Activated CD8-positive, alpha-beta memory T cell treated with anti-CD3 and anti-CD28 coated beads, Interleukin-2, amount 50 U/mL, for 48 hours (primary cell): ENCODE measurements at regions not wholly inside any gene's neighbourhood (a gene's known extent, or its start where the extent isn't known, plus 50 kb on each side); places are given as distances from the start of the nearest gene placed in this dataset.
"Not testable (repeated sequence)": the region's sequence is repeated elsewhere in the genome, so short reads cannot be mapped to it uniquely, and the experiment has no call there.

Experiments
- DNase-seq: peaks from one replicate; pipeline ENCODE4 v3.0.0-alpha.2; 2020

DNA sequence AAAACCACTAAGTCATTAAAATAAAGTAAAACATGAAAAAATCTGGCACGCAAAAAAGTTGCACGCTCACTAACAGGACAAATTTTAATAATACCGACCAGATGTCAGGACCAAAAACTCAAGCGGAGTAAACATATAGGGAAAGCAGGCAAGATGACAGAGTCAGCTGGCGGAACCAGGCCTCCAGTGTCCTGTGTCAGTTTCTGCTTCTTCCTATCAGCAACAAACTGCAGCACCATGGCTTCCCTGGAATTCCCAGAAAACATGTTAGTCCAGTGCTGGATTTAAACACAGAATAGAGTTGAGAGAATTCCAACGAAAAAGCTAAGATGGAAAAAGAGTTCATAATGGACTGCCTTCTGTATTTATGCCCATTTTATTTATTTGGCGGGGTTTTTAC is 169.1 kb upstream of the ARHGEF26 start:
- DNase-seq: no peak

DNA sequence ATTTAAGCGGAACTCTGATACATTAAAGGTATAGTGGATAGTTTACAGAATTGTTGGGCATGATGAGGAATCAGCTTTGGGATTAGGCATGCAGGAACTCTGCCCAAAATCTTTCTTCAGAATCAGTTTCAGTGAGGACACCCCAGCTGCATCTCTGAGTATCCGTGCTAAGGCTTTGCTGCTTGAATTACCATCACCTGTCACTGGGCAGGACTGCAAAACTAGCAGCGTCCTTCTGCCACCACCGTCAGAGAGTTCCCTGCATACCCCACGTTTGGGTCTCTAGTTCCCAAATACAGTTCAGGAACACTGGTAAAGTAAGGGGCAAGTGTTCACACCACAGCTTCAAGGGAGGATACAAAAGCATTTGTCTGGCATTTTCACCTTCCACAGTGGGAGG is 164.6 kb upstream of the ARHGEF26 start:
- DNase-seq: no peak

DNA sequence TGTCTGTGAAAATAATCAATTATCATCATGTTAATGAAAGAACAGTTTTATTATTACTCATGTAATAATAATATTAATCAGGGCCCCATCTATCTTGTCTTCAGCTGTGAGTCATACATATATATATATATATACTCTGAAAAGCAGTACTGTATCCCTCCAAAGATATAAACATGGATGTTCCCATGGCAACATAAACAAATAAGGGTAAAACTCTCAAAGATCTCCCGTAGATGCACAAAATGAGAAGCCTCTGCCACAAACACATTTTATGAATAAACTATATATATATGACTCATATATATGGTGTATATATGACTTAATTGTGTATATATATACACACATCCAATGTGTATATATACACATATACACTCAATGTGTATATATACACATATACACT is 163.8 kb upstream of the ARHGEF26 start:
- DNase-seq: no peak

DNA sequence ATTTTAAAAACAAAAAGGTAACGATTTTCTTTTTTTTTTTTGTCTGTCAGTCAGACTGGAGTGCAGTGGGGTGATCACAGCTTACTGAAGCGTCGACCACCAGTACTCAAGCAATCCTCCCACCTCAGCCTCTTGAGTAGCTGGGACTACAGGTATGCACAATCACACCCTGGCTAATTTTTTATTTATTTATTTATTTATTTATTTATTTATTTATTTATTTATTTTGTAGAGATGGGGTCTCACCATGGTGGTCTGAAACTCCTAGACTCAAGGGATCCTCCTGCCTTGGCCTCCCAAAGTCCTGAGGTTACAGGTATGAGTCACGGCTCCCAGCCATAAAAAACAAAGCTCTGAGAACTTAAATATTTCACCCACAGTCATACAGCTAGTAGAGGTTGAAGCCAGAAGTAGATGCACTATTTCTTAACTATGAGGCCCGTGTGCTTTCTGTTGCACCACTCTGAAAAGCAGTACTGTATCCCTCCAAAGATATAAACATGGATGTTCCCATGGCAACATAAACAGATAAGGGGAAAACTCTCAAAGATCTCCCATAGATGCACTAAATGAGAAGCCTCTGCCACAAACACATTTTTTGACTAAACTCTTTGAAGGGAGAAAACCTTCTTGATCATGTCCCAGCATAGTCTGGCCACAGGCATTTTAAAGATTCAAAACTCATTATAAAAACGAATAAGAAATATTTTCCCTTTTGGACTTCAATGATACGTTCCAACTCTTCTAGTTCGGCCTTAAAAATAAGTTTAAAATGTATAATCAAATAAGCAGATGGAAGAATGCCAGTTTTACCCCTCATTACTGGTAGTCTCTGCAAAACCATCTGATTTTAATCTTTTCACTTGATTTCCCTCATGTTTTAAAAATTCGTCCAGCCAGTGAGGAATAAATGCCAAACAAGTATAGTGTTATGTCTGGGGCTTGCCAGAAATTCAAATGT is 162.3 kb upstream of the ARHGEF26 start:
- no peak for DNase-seq

DNA sequence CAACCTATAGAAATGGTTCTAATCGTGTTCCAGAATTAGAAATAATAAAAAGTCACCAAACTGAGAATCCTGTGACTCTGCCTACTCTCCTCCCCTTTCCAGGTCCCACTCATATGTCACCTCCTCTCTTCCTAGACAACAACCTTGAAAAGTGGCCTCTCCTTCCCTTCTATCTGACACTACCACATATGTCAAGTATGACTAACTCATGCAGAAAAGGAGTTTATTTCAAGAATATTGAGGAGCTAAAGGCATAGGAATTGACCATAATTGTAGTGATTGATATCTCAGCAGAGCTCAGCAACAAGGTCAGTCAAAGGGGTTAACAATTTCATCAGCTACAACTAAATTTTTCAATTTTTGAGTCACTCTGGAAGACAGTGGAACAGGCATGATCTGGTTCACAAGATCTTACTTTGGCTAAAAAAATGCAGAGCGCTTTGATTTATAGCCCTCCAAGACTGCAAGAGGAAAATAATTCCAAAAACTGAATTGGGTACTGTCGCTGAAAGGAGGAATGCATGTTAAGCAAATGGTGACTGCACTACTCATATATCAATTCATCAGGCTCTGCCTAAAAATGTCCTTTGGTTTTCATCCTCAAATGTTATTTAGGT is 160.6 kb upstream of the ARHGEF26 start:
- DNase-seq: no peak

DNA sequence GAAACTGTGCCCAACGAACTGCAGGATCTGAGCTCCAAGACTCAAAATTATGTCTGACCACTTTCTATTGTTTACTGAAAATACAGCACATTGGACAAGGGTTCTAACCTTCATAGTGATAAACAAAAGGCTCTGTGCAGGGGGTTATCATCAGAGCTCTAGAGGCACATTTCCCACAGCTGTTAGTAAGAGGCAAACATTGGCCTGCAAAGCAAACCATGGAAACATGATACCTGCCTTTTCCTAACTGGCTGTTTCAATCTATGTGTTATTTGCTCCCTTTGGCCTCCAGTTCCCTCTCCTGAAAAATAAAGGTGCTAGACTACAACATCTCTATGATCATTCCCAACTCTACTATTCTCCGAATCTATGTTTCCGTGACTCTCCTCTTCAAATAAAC is 159.7 kb upstream of the ARHGEF26 start:
- DNase-seq: no peak

DNA sequence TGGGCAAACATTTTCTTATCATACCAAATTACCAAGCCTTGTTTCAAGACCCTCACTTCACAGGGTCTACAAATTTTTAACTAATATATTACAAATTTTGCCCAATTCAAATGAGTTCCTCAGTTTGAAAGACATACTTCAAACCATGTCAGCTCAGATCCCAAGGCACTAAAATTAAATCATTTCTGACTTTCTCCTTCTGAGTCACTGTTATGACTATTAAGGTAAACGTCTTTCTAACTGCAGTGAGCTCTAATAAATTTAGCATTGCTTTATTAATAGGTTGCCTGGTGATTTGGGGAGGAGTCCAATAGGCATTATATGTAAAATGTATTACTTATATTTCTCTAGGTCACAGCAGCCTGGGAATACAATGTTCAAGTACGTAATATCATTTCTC is 158.2 kb upstream of the ARHGEF26 start:
- DNase-seq: no peak

DNA sequence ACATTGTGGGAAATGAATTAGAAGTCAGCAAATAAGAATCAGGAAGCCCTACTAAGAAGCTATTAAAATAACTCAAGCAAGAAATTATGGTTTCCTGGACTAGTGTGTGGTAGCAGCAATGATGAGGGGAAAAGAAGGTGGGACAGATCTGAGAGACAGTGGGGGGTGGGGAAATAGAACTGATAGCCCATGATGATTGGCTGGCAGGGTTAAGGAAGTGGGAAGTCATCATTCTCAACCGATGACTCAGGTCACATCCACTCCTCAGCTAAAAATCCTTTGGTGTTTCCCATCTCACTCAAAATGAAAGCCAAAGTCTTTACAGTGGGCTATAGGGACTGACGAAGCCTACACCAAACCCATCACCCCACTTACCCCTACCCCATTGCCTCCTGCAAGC is 153.9 kb upstream of the ARHGEF26 start:
- DNase-seq: no peak

DNA sequence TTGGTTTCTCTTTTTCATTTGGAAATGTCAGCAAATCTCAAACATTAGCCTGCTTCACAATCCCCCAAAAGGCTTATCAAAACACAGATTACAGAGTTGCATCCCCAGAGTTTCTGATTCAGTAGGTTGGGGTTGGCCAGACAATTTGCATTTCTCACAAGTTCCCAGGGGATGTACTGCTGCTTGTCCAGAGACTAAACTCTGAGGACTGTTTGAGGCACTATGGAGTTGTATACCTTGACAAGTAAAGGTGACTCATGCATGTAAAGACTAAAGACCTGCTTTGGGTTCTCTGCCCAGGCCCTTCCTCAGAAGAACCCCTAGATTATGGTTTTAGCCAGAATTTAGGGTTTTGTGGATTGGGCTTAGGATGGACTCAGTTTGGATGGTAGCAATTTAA is 151.1 kb upstream of the ARHGEF26 start:
- DNase-seq: no peak

DNA sequence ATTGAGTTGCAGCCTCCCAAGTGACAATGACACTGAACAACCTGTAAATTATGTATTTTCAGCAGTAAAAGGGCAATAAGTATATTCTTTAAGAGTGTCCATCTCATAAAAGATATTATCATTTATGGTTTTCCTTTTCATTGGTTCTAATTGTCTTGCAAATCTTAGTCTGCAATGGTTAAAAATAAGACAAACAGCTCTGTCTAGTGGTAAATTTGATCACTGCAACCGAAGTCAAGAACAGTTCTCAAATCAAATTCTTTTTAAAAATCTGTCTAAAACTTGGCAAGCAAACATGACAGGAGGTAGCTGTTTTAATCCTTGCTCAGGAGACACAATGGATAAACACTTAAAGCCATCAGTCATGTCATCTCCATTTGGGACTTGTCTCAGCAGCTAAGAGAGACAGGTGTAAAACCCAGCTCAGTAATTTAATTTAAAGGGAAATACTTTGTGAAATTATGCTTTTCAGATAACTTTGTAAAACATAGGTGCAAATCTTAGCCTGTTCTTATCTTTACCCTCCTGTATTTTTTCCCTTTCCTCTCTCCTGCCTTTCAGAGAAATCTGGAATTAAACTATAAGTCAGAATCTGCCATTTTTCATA is 150.3 kb upstream of the ARHGEF26 start:
- no peak for DNase-seq

DNA sequence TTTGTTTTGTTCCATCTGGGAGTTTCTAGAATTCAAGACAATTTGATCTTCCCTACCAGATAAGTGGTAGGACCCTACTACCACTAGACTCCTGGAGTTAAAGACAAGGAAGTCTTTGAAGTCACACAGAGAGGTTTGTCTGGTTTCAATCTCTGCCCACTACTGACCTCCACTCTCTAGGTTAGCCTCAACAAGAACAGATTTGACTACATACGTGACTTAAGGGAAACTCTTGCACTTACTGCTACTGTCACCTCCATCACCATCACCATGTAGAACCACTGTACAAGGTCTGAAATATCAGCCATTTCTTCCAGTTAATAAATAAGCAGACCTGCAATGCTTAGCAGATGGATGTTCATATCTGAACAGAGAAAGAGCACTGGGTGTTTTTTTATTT is 148.3 kb upstream of the ARHGEF26 start:
- DNase-seq: no peak

DNA sequence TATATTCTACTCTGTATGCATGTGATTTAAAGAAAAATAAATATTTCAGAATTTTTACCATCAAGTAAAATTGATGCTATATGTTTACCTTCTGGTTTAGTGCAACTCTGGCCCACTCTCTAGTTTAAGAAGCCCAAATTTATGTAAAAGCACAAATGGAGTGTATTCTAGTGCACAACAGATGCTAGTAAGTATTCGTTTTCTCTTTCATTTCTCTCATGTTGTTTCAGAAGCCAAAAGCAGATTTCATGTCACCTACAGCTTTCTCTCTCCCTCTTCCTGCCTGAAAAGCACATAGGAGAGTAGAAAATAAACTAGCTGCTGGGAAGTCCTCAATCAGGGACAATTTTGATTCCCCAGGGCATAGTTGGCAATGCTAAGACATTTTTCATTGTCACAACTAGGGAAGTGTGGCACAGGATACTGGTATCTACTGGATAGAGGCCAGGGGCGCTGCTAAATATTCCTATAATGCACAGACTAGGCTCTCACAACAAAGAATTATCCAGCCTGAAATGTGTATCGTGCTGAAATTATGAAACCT is 147.4 kb upstream of the ARHGEF26 start:
- no peak for DNase-seq

DNA sequence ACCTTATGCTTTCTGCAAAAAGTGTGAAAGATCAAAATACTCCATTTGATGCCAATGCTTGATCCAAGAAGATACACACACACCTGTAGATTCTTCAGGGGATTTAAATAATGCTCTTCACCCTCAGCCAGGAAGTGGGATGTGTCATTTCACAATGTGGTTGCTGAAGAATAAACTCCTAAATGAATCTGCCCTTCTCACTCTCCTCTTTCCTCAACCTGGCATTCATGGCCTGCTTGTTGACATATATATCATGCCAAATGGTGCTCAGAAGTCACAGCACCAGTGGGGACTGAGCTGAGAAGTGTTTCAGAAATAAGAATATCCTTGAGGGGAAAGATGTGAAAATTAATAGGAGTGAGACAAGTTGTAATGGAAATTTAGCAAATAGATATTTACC is 146.6 kb upstream of the ARHGEF26 start:
- DNase-seq: no peak

DNA sequence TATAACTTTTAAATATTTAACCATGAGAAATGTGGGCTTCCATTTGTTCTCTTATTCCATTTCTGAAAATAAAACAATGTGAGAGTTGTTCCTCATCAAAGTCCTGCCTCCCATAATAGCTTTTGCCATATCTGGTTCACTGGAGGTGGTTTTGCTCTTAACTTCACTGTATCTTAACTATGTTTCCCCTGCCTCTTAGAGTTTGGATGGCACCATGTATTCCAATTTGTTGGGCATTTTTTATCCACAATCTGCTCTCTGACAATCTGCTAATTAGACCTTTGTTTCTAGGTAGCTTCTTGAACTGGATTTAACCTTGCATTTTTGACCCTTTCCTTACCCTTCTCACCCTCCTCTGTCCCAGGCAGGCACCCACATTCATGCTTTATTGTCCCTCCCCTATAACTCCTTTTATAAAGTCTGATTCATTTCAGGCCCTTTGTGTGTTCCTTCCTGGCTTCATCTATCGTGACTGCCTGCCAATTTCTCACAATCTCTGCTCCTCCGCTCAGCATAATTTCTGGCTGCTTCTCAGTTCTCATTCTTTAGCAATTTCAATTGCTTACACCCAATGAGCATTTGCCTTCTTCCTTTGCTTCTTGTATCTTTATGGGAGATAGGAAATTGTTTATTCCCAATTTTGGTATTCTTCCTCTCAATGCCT is 144.2 kb upstream of the ARHGEF26 start:
- no peak for DNase-seq

DNA sequence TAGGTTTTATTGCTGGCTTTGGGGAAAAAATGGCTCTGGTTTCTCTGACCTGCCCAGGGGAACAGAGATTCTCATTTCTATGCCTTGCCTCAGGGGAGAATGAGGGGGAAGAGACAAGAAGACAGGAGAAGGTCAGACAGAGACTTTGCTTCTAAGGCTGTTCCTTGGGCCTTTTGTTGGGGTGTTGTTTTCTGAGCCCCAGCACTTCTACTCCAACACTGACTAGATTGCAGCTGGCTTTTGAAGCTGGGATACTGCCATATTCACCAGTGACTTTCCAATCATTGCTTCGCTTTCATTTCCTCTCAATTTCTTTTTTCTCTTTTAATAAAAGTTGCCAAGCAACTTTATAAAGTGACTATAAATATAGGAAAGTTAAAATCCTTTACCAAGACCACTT is 143.2 kb upstream of the ARHGEF26 start:
- DNase-seq: no peak

DNA sequence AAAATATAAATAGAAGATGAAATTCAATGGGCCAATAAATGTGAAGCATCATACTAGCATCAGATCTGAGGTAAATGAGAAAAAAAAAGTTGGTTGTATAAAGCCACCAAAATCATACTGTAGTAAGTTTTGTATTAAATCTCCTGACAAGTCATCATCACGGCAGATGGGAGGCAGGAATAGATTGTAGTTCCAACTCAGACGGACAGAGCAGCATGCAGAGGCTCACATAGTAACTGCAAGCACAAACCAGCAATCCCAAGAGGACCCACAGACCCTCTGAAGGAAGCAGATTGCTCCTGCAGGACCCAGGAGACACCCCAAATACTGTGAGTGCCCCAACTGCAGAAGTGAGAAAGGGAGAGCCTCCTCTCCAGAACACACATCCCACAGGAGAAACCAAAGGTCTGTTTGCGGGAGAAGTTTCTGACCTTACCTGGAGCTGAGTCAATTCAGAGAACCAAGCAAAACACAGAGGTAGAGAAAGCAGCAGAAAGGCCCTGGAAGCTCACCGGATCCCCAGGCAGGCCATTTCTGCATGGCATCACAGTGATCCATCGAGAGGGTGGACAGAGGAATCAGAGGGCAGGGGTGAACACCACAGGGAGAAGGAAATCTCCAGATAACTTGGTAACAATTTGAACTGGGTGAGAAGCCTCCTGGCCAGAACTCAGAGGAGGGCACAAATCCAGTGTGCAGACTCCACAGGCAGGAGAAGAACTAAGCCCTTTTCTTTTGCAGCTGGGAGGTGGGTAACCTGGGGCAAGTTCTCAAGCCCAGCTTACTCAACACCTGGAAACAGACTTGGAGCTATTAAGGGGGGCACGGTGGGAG is 141.6 kb upstream of the ARHGEF26 start:
- DNase-seq: no peak

DNA sequence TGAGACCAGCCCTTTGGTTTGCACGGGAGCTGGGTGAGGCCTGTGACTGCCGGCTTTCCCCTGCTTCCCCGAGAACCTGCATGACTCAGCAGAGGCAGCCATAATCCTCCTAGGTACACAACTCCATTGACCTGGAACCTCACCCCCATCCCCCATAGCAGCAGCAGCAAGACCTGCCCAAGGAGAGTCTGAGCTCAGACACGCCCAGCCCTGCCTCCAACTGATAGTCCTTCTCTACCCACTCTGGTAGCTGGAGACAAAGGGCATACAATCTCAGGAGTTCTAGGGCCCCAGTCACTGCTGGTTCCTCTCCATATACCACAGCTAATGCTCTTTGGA is 141.0 kb upstream of the ARHGEF26 start:
- DNase-seq: no peak

DNA sequence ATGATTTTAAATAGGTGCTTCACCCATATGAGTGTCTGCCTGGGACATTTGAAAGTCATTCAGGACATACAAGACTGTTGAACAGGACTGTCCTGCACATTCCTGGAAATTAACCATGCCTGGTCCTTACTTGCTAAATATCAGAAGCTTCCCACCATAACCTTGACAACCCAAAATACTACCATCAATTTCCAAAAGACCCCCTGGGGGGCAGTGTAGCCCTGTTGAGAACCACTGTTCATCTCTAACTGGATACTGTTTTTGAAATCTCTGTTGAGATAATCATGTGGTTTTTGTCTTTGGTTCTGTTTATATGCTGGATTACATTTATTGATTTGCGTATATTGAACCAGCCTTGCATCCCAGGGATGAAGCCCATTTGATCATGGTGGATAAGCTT is 123.8 kb upstream of the ARHGEF26 start:
- not testable (repeated sequence) for DNase-seq

DNA sequence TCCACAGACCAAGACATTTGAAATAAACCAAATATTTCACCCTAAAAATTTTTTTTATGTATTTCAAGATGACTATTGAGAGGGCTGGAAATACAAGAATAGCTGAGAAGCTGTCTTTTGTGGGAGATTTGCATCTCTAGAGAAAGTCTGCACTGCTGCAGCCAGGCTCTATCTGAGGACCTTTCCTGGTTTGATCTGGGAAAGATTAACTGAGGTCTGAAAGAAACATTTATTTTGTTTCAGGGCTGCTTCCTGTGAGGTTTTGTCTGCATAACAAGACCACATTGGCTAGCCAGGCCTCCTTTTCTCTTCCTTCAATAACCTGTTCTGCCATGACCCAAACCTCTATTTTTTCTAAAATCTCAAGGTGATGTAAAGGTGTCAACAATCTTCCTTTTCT is 117.5 kb upstream of the ARHGEF26 start:
- no peak for DNase-seq

DNA sequence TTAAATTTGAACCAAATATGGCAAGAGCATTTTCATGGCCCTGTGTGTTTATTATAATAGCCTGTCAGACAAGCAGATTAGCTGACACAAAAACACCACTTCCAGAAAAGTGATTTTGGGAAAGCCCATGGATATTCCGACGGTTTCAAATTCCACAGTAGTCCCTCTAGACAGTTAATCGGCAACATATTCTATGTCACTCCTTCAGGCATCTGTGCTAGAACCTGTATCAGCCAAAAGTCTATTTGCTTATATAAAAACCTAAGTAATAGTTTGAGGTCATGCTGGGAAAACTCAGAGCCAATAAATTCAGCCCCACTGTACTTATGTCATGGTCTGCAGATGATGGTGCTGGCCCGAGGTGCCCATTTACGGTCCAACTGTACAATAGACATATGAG is 110.2 kb upstream of the ARHGEF26 start:
- DNase-seq: no peak

DNA sequence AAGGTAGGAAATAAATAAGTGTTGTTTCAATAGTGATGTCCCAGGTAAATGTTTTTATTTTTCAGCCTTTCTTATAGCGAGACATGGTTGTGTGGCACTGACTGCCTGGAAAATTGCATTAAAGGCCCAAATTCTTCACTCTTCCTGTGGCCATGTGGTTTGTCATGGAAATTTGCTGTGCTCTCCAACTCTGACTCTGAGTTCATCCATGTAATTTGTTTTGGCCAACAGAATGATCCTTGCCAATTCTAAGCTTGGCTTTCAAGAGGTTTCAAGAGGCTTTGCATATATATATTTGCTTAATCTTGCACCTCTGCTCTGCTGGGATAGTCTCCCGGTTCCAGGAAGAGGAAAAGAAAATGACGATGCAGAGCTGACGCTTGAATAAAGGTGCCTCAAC is 107.5 kb upstream of the ARHGEF26 start:
- no peak for DNase-seq

DNA sequence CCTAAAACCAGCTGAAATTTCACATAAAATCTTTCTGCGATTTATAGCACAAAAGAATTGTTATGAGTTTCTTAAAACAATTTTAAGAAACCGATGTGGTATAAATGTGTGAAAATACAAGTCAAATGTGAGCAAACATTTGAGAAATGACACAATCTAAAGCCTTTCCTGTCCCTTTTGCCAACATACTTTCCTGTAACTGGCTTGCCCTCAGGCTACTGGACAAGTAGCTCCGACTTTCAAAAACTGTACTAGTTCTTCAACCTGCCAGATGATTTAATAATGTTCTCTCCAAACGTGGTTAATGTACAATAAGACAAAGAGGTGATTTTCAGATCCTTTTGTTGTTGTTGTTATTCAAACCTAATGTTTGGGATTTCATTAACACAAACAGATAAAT is 105.9 kb upstream of the ARHGEF26 start:
- no peak for DNase-seq
